ENCODE measurements at regions not wholly inside any gene's neighbourhood (a gene's known extent, or its start where the extent isn't known, plus 50 kb on each side); places are given as distances from the start of the nearest gene placed in this dataset.

- TF ChIP-seq GATA2 (IDR thresholded peaks at IDR 0.05; ENCODE audit: low read depth, low read length) (no peak), GATA3 (IDR thresholded peaks at IDR 0.05; ENCODE audit: low read depth, low read length) (no peak)
Measured at GRCh38 chr13:90385781-90386489, 961.6 kb upstream of the MIR17HG start.

GRCh38 chr13:90388887-90389452 lies 958.5 kb upstream of the MIR17HG start:
- no peak for TF ChIP-seq GATA3 (IDR thresholded peaks at IDR 0.05; ENCODE audit: low read depth, low read length)
- TF ChIP-seq GATA2 (IDR thresholded peaks at IDR 0.05; ENCODE audit: low read depth, low read length): no peak

GRCh38 chr13:90389537-90389936 lies 958.0 kb upstream of the MIR17HG start:
- TF ChIP-seq GATA3 (IDR thresholded peaks at IDR 0.05; ENCODE audit: low read depth, low read length) (no peak), GATA2 (IDR thresholded peaks at IDR 0.05; ENCODE audit: low read depth, low read length) (no peak)

GRCh38 chr13:90393408-90393807 lies 954.1 kb upstream of the MIR17HG start:
- no peak for TF ChIP-seq GATA2 (IDR thresholded peaks at IDR 0.05; ENCODE audit: low read depth, low read length)
- no peak for TF ChIP-seq GATA3 (IDR thresholded peaks at IDR 0.05; ENCODE audit: low read depth, low read length)

- TF ChIP-seq GATA3 (IDR thresholded peaks at IDR 0.05; ENCODE audit: low read depth, low read length) (no peak), GATA2 (IDR thresholded peaks at IDR 0.05; ENCODE audit: low read depth, low read length) (no peak)
Measured at GRCh38 chr13:90395348-90395747, 952.1 kb upstream of the MIR17HG start.

- TF ChIP-seq GATA3 (IDR thresholded peaks at IDR 0.05; ENCODE audit: low read depth, low read length) (no peak), GATA2 (IDR thresholded peaks at IDR 0.05; ENCODE audit: low read depth, low read length) (no peak)
Measured at GRCh38 chr13:90395846-90396245, 951.6 kb upstream of the MIR17HG start.

- no peak for TF ChIP-seq GATA3 (IDR thresholded peaks at IDR 0.05; ENCODE audit: low read depth, low read length)
- TF ChIP-seq GATA2 (IDR thresholded peaks at IDR 0.05; ENCODE audit: low read depth, low read length): no peak
Measured at GRCh38 chr13:90396266-90396665, 951.2 kb upstream of the MIR17HG start.

GRCh38 chr13:90397503-90397902 lies 950.0 kb upstream of the MIR17HG start:
- TF ChIP-seq GATA3 (IDR thresholded peaks at IDR 0.05; ENCODE audit: low read depth, low read length): no peak
- TF ChIP-seq GATA2 (IDR thresholded peaks at IDR 0.05; ENCODE audit: low read depth, low read length): no peak

GRCh38 chr13:90400372-90400771 lies 947.1 kb upstream of the MIR17HG start:
- no peak for TF ChIP-seq GATA3 (IDR thresholded peaks at IDR 0.05; ENCODE audit: low read depth, low read length)
- no peak for TF ChIP-seq GATA2 (IDR thresholded peaks at IDR 0.05; ENCODE audit: low read depth, low read length)

- TF ChIP-seq GATA2 (IDR thresholded peaks at IDR 0.05; ENCODE audit: low read depth, low read length): no peak
- no peak for TF ChIP-seq GATA3 (IDR thresholded peaks at IDR 0.05; ENCODE audit: low read depth, low read length)
Measured at GRCh38 chr13:90401150-90401549, 946.3 kb upstream of the MIR17HG start.

- TF ChIP-seq GATA3 (IDR thresholded peaks at IDR 0.05; ENCODE audit: low read depth, low read length): no peak
- no peak for TF ChIP-seq GATA2 (IDR thresholded peaks at IDR 0.05; ENCODE audit: low read depth, low read length)
Measured at GRCh38 chr13:90402102-90402501, 945.4 kb upstream of the MIR17HG start.

GRCh38 chr13:90402613-90403012 lies 944.9 kb upstream of the MIR17HG start:
- TF ChIP-seq GATA3 (IDR thresholded peaks at IDR 0.05; ENCODE audit: low read depth, low read length): no peak
- no peak for TF ChIP-seq GATA2 (IDR thresholded peaks at IDR 0.05; ENCODE audit: low read depth, low read length)

- no peak for TF ChIP-seq GATA2 (IDR thresholded peaks at IDR 0.05; ENCODE audit: low read depth, low read length)
- no peak for TF ChIP-seq GATA3 (IDR thresholded peaks at IDR 0.05; ENCODE audit: low read depth, low read length)
Measured at GRCh38 chr13:90403330-90404082, 944.0 kb upstream of the MIR17HG start.

- TF ChIP-seq GATA2 (IDR thresholded peaks at IDR 0.05; ENCODE audit: low read depth, low read length): no peak
- no peak for TF ChIP-seq GATA3 (IDR thresholded peaks at IDR 0.05; ENCODE audit: low read depth, low read length)
Measured at GRCh38 chr13:90405301-90405700, 942.2 kb upstream of the MIR17HG start.

GRCh38 chr13:90412980-90413379 lies 934.5 kb upstream of the MIR17HG start:
- no peak for TF ChIP-seq GATA2 (IDR thresholded peaks at IDR 0.05; ENCODE audit: low read depth, low read length)
- TF ChIP-seq GATA3 (IDR thresholded peaks at IDR 0.05; ENCODE audit: low read depth, low read length): no peak

Measured in SH-SY5Y (cell line).